OCI-LY7 (cell line): ENCODE measurements at regions not wholly inside any gene's neighbourhood (a gene's known extent, or its start where the extent isn't known, plus 50 kb on each side); places are given as distances from the start of the nearest gene placed in this dataset.

ENCODE experiments used
- CTCF ChIP-seq: fragments of 200-600 bp; sonication (generic); conservative IDR thresholded peaks from 2 replicates; pipeline ENCODE4 v1.5.1; 2014; ENCODE audit warnings: mild to moderate bottlenecking, antibody characterized with exemption, low read length, moderate library complexity, mixed read lengths
- EZH2phosphoT487 ChIP-seq: fragments of 200-600 bp; sonication (generic); IDR thresholded peaks from 2 replicates; pipeline ENCODE4 v1.6.1; 2018; ENCODE audit warnings: low read depth, borderline replicate concordance, mild to moderate bottlenecking, mixed run types, antibody characterized with exemption, low read length, moderate library complexity, mixed read lengths

- TF ChIP-seq CTCF = no peak
- no peak for TF ChIP-seq EZH2phosphoT487
These were observed 273.7 kb downstream of the FGF9 start for GRCh38 chr13:21944610-21945009.
